PC-3 (cell line): ENCODE measurements at regions not wholly inside any gene's neighbourhood (a gene's known extent, or its start where the extent isn't known, plus 50 kb on each side); places are given as distances from the start of the nearest gene placed in this dataset.

Experiments used
- ATAC-seq: fragments of 200-7000 bp; cut with Tn5 transposase; 2 replicates; pipeline ENCODE4 v1.9.1; 2020; ENCODE audit warnings: mild to moderate bottlenecking, moderate library complexity
- BruUV-seq: library from RNA; stranded (reverse); fragments of 400-500 nt; replicated peaks from 2 replicates; lab custom pipeline; 2021; lab: Mats Ljungman, UMichigan
- CTCF ChIA-PET: fragments of 300-600 bp; sonication (Branson Sonifier 250); formaldehyde crosslinking; loops from one replicate; lab custom pipeline; 2022; ENCODE audit warnings: antibody characterized with exemption; lab: Charles Lee
- POLR2A ChIA-PET: fragments of 300-600 bp; sonication (Branson Sonifier 250); formaldehyde crosslinking; loops from one replicate; lab custom pipeline; 2022; ENCODE audit warnings: antibody characterized with exemption; ENCODE audit not compliant: unreplicated experiment; lab: Charles Lee
- DNase-seq: peaks from one replicate; pipeline ENCODE4 v3.0.0-alpha.2; 2015
- H2AFZ ChIP-seq: fragments of 300-600 bp; sonication (generic); 2 replicates; pipeline ENCODE4 v1.6.0; 2016; ENCODE audit warnings: antibody characterized with exemption, low read length
- H3F3A ChIP-seq: fragments of 300-600 bp; sonication (generic); one replicate; pipeline ENCODE4 v1.6.0; 2017; ENCODE audit warnings: antibody characterized with exemption, low read length, control low read depth, mild to moderate bottlenecking; ENCODE audit not compliant: unreplicated experiment
- H3K27ac ChIP-seq: fragments of 300-600 bp; sonication (generic); 2 replicates; pipeline ENCODE4 v1.5.1; 2016; ENCODE audit warnings: mild to moderate bottlenecking, low read length
- H3K27me3 ChIP-seq: fragments of 300-600 bp; sonication (generic); 2 replicates; pipeline ENCODE4 v1.6.1; 2016; ENCODE audit warnings: low read length, mixed read lengths
- H3K36me3 ChIP-seq: fragments of 300-600 bp; sonication (generic); 2 replicates; pipeline ENCODE4 v1.6.1; 2016; ENCODE audit warnings: low read depth, mixed run types, low read length, mixed read lengths
- H3K4me1 ChIP-seq: fragments of 300-600 bp; sonication (generic); 2 replicates; pipeline ENCODE4 v1.5.1; 2016; ENCODE audit warnings: low read length; ENCODE audit not compliant: insufficient read depth
- H3K4me2 ChIP-seq: fragments of 300-600 bp; sonication (generic); 2 replicates; pipeline ENCODE4 v1.6.0; 2016; ENCODE audit warnings: low read length
- H3K4me3 ChIP-seq: fragments of 300-600 bp; sonication (generic); 2 replicates; pipeline ENCODE4 v1.5.1; 2016; ENCODE audit warnings: mild to moderate bottlenecking, low read length, mixed read lengths
- H3K79me2 ChIP-seq: fragments of 300-600 bp; sonication (generic); 2 replicates; pipeline ENCODE4 v1.6.1; 2017; ENCODE audit warnings: low read length, mixed read lengths
- H3K9ac ChIP-seq: fragments of 300-600 bp; sonication (generic); 2 replicates; pipeline ENCODE4 v1.6.0; 2016; ENCODE audit warnings: mild to moderate bottlenecking, low read length
- H3K9me2 ChIP-seq: fragments of 300-600 bp; sonication (generic); replicated peaks from 2 replicates; pipeline ENCODE4 v1.6.1; 2016; ENCODE audit warnings: mixed run types, low read length, mixed read lengths
- H3K9me3 ChIP-seq: fragments of 300-600 bp; sonication (generic); 2 replicates; pipeline ENCODE4 v1.6.1; 2016; ENCODE audit warnings: low read length, mixed read lengths
- H4K20me1 ChIP-seq: fragments of 300-600 bp; sonication (generic); 2 replicates; pipeline ENCODE4 v1.6.1; 2016; ENCODE audit warnings: low read length, mixed read lengths
- CTCF ChIP-seq: fragments of 300-600 bp; sonication (generic); conservative IDR thresholded peaks from 2 replicates; pipeline ENCODE4 v1.5.1; 2017; ENCODE audit warnings: antibody characterized with exemption, low read depth, mild to moderate bottlenecking, low read length
- EZH2 ChIP-seq: fragments of 300-600 bp; sonication (generic); IDR thresholded peaks from one replicate; pipeline ENCODE4 v1.6.1; 2017; ENCODE audit warnings: antibody characterized with exemption, mild to moderate bottlenecking, low read length; ENCODE audit not compliant: unreplicated experiment
- EZH2phosphoT487 ChIP-seq: fragments of 300-600 bp; sonication (generic); IDR thresholded peaks from 2 replicates; pipeline ENCODE4 v1.6.1; 2018; ENCODE audit warnings: mild to moderate bottlenecking, antibody characterized with exemption, low read length, borderline replicate concordance
- intact Hi-C: fragments of 100-400 bp; cut with micrococcal nuclease; formaldehyde crosslinking; loops from 2 replicates; pipeline ENCODE4 v1.9.0; 2023

GRCh38 chr17:21517538-21518293, 141.6 kb downstream of the KCNJ12 start:
- no peak for TF ChIP-seq EZH2phosphoT487
- TF ChIP-seq CTCF = no peak
- TF ChIP-seq EZH2 = no peak
- Histone ChIP-seq H3F3A (no peaks in the 10 kb centered on the region), H2AFZ (no peak overlapping the region), H3K79me2 (no peaks in the 10 kb centered on the region), H3K9me3 (no peaks in the 10 kb centered on the region), H3K27me3 (no peaks in the 10 kb centered on the region), H3K4me2 (no peak overlapping the region), H3K4me3 (no peak overlapping the region), H3K36me3 (no peaks in the 10 kb centered on the region), H3K9me2 (no peaks in the 10 kb centered on the region), H3K9ac (no peak overlapping the region), H4K20me1 (no peaks in the 10 kb centered on the region), H3K27ac (no peak overlapping the region), H3K4me1 (no peaks in the 10 kb centered on the region; the same call in 1 of the 2 replicates)
- ATAC-seq (no peak), DNase-seq (no peak)
- CTCF ChIA-PET = no interaction called here
- no TSS peak for BruUV-seq
- intact Hi-C loops = no loop called here
- POLR2A ChIA-PET = no interaction called here

GRCh38 chr17:21522755-21523336, 146.7 kb downstream of the KCNJ12 start:
- Histone ChIP-seq H2AFZ (no peak overlapping the region), H3K4me1 (no peaks in the 10 kb centered on the region), H3K27me3 (no peaks in the 10 kb centered on the region), H4K20me1 (no peaks in the 10 kb centered on the region), H3K79me2 (no peaks in the 10 kb centered on the region), H3K36me3 (no peaks in the 10 kb centered on the region), H3K4me2 (no peak overlapping the region), H3K9me3 (no peaks in the 10 kb centered on the region), H3F3A (no peaks in the 10 kb centered on the region), H3K4me3 (no peak overlapping the region), H3K9me2 (no peaks in the 10 kb centered on the region), H3K9ac (no peak overlapping the region), H3K27ac (no peak overlapping the region)
- BruUV-seq = no TSS peak
- no peak for ATAC-seq
- CTCF ChIA-PET = no interaction called here
- DNase-seq = no peak
- TF ChIP-seq EZH2 (no peak), CTCF (no peak), EZH2phosphoT487 (no peak)
- intact Hi-C loops = no loop called here
- POLR2A ChIA-PET = no interaction called here
